NAMALWA (cell line): ENCODE measurements at regions not wholly inside any gene's neighbourhood (a gene's known extent, or its start where the extent isn't known, plus 50 kb on each side); places are given as distances from the start of the nearest gene placed in this dataset.
"Not testable (repeated sequence)": the region's sequence is repeated elsewhere in the genome, so short reads cannot be mapped to it uniquely, and the experiment has no call there.

Source experiments
- DNase-seq: peaks from one replicate; pipeline ENCODE4 v3.0.0-alpha.2; 2015; ENCODE audit warnings: low spot score

DNA sequence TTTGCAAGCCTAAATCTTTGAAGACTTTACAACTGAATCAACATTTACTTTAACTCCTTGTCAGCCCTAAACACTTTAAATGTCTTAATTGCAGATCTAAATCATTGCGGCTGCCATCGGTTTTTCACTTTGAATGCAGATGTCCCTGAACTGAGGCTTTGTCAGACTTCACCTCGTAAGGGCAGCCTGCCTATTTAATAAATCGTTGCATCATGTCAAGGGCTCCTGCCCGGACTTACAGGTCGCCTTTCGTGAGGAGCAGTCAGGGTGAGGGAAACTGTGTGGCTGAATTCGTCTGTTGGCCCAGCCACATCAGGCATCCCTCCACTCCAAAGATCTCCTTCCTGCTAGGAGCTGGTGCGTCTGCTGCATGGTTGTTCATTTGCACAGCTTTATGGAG lies 368.2 kb upstream of the NPVF start:
- no peak for DNase-seq

DNA sequence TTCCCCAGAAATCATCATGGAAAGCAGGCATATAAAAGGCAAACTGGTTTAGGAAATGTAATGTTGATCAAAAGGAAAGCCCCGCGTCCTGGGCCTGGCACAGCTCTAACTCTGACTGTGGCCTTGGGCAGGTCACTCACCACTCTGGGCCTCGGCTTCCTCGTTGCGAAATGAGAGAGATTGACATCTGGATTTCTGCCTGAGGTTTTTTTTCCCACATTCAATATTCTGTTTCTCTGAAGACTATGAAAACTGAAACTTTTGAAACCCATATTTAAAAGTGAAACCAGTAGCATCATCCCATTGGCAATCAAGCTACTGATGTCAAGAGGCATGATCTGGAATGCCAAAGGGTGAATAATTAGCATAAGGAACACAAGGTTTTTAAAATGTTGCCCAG lies 369.7 kb upstream of the NPVF start:
- no peak for DNase-seq

DNA sequence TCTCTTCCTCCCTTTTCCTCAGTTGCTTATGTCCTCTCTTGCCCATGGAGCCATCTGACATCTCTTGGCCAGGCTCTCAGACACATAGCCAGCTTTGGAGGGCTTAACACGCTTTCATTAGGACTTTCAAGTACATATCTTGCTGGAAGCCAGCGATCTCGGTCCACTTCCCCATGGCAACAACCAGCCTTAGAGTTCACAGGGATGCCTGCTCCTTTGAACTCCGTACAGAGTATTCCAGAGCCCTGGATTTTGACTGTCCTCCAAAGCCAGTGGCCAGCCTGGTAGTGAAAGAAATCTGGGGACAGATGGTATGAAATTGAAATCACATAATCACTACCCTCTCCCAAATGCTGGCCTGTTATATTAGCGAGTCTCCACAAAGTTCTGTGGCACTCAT lies 370.5 kb upstream of the NPVF start:
- no peak for DNase-seq

DNA sequence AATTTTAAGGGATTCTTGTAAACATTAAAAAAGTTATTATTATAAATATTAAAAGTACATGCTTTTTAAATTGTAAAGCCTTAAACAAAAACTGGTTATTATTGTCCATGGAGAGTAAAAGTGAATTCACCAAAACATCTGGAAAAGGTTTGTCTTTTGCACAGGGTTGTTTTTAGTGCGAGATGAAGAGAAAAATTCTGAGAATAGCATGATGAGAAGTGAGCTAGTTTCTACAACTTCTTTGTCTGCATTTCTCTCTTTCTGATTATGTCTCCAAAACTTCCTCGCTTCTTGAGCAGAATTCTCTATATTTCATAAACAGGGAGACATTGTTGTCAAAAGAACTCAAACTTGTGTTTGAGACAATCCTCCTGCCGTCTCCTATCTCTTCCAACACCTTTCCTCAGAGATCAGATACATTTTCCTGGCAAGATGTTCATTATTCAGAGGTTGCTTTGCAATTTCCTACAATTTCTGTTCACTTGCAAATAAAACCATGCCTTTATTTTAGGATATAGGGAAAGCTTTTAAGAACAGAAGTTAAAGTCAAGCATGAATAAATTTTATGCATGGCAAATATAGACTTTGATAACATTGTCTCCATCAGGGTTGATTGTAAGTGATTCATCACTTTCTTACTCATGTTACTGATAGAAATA lies 372.1 kb upstream of the NPVF start:
- no peak for DNase-seq

DNA sequence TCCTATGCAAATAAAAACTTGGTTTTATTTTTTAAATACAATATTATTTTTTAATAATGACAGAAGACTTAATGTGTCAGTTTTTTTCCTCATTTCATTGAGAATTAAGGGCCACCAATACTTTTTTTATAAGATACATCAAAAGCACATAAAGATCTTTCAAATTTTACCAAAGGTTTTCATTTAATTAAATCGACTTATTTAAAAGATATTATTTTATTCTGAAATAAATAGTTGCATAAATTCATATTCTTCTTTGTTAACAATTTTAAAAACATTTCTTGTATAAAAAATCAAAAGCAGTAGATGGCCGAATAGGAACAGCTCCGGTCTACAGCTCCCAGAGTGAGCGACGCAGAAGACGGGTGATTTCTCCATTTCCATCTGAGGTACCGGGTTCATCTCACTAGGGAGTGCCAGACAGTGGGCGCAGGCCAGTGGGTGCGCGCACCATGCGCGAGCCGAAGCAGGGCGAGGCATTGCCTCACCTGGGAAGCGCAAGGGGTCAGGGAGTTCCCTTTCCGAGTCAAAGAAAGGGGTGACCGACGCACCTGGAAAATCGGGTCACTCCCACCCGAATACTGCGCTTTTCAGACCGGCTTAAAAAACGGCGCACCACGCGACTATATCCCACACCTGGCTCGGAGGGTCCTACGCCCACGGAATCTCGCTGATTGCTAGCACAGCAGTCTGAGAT lies 374.6 kb upstream of the NPVF start:
- DNase-seq: not testable (repeated sequence)

DNA sequence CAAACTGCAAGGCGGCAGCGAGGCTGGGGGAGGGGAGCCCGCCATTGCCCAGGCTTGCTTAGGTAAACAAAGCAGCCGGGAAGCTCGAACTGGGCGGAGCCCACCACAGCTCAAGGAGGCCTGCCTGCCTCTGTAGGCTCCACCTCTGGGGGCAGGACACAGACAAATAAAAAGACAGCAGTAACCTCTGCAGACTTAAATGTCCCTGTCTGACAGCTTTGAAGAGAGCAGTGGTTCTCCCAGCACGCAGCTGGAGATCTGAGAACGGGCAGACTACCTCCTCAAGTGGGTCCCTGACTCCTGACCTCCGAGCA lies 375.1 kb upstream of the NPVF start:
- not testable (repeated sequence) for DNase-seq

DNA sequence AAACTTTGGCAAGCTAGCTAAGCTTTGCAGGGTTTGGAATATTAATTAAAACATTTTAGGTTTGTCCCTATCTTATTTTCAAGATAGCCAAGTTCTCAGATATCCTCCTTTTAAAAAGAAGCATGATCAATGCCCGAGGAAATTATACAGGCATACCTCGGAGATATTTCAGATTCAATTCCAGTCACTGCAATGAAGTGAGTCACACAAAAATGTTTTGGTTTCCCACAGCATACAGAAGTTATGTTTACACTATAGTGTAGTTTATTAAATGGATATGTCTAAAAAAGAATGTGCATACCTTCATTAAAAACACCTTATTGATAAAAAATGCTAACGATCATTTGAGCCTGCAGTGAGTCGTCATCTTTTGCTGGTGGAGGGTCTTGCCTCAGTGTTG lies 382.9 kb upstream of the NPVF start:
- no peak for DNase-seq

DNA sequence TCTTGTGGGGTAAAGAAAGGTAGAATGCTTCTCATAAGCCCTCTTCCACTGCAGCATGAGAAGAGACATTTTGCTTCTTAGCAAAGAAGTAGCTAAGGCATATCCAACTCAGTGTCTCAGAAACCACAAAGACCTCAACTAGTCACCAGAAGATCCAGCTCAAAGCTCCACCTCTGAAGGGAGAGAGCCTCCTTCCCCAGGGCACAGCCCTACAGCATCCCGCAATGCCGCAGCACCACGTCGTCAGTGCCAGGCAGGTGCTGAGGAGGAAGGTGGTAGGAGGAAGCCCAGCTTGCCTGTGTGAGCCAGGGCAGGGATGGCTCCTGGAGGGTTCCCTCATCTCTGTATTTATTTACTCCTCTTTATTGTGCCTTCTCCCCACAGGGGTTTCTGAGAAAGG lies 385.6 kb upstream of the NPVF start:
- no peak for DNase-seq

DNA sequence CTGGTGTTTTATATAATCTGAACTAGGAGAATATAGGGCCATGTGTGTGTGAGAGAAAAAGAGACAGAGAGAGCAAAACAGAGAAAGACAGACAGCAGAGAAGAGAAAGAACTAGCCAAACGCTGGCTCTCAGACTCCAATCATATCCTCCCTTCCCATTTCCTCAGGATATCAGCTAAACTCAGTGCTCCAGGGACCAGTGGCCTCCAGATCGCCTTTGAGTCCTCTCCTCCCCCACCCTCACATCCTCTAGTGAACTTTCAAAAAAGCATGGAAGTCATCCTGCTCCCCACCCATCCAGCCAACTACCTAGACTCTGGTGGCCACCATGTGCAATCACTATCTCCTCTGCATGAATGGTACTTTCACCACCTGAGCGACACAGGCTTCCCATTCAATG lies 386.1 kb upstream of the NPVF start:
- DNase-seq: no peak

DNA sequence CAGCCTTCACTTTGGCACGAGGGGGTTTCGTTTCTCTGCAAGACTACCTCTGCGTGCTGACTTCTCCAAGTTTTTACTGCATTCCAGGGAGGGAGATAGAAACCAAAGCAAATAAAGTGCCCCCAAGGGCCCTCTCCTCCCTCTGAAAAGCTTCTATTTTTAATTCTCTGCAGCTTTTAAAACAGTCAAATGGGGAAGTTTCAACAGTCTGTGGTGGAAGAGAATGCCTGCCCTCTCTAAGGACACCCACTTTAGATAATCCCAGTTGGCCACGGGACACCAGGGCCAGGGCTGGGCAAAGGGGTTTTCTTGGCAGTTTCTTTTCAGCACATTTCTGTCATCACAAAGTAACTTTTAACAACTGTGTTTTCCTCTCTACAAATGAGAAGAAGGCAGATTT lies 386.7 kb upstream of the NPVF start:
- no peak for DNase-seq

DNA sequence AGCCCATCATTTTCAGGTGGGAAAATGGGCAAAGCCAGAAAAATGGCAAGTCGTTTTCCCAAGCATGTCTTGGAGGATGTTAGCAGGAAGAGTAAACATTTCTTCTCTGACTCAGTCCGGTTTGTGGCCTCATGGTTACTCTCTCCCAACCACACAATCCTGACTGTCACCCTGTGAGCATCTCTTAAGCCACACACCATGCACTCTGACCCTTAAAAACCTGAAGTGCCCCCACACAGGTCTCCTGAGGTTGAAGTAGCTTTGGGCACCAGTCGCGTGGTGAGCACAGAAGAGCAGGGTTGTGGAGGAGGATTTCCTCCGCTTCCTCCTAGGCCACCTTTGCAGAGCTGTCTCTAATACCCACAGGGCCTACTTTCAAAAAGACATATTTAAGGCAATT lies 387.3 kb upstream of the NPVF start:
- DNase-seq: no peak

DNA sequence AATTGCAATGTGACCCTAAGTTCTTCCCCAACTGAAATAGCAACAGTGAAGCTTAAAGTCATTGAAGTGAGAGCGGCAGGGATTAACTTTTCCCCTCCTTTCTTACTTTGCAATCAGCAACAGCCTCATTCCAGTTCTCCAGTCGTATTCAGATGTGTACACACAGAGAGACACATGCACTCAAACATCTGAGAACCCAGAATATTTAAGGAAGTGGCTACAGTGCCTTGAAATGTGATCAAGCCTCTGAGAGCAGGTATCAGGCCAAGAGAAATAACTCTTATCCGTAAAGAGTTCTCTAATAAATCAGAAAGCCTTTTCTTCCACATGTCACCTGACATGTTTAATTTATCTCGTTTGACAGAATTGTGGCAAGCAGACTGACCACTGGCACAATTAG lies 388.9 kb upstream of the NPVF start:
- no peak for DNase-seq

DNA sequence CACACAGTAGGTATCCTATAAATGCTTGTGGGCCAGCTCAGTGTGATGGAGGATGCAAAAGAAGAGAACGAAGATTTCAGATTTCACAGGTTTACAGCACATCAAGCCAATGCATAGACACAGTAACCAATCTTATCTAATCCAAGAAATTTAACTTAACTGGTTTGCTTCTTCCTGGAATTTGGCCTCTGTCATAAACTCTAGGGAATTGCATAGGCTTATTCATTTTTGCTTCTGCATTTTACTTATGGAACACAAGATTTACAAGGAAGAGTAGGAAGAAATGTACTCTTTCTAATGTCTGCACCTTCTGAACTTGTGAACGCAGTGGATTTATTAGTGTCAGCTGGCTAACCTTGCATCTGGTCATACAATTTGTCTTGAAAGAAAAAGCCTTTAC lies 389.4 kb upstream of the NPVF start:
- DNase-seq: no peak

DNA sequence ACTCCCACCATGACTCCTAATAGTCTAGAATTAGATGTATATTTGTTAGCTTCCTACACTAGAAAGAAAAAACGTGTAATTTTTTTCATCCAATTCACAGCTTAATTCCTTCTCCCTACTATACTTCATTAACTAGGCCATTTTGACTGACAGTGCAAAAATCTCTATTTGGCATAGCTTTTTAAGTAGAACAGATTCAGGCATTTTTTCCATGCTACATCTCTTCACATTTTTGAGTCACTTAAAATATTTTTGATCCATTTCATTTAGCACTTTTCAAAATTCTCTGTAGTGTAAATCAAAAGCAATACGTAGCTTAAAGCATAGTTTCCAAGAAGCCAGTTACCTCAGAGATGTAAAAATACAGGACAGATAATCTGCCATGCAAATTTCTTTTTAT lies 391.1 kb upstream of the NPVF start:
- DNase-seq: no peak

DNA sequence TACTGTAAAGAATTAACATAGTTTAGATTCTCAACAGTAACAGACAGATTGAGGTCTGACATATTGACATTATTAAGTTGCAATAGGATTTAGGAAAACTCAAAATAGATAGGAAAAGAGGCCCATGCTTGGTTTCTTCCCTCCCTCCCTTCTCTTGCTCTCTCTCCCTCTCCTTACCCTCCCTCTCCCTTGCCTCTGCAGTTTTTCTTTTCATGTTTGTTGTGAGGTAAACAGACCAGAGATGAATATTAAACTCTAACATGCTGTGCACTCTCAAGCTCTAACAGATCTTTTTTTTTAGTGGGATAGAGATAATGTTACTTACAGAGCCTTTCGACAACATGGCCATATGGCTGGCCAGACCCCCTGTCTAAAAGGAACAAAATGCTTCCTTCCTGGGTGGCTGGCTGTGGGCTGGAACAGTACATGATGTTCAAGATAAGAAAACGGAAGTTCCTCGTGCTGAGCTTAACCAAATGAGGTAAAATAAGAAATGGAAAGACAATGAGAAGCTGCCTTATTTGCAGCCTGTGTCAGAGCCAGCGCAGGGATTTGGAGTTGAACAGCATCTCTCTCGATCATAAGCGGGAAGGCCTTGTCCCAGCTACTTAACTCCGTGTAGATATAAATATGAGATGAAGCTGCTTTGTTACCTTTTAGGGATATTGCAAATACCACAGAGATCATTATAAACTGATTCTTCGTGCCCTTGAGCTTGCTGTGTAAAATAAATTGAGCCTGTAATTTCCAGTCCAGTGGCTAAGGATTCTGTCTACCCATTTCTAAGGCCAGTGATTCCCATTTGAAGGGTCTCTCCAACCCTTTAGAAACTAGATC lies 391.9 kb upstream of the NPVF start:
- peak; percentile 34 for DNase-seq

DNA sequence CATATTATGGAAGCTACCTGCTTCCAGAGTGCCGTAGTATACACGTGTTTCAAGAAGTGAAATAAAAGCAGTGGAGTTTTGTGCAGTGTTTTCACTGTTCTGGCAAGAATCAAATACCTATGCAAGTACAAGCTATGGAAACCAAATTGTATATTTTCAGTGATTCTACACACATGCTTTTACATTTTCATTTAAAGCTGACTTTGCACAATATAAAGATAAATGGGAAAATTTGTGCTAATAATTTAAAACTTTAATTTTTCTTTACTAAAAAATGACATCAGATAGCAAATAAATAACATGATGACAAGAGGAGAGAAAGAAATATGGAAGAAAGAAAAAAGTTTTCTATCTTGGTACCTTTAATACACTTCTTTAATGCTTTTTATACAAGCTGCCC lies 393.7 kb upstream of the NPVF start:
- no peak for DNase-seq

DNA sequence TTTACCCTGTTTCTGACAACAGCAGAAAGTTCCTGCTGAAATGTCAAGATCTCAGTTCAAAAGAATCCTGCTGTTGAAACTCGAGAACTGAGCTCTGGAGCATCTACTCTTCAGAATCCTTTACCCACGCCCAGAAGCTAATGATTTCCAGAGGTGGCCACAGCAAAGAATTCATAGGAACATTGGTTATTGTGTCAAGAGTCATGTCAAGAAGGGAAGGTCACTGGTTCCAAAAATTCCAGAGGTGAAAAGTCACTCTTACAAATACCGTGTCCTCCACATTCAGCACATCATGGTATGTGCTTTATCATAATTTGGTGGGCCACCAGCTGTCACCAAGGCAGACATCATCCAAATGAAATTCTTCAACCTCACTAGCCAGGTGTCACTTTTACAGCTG lies 394.4 kb upstream of the NPVF start:
- no peak for DNase-seq

DNA sequence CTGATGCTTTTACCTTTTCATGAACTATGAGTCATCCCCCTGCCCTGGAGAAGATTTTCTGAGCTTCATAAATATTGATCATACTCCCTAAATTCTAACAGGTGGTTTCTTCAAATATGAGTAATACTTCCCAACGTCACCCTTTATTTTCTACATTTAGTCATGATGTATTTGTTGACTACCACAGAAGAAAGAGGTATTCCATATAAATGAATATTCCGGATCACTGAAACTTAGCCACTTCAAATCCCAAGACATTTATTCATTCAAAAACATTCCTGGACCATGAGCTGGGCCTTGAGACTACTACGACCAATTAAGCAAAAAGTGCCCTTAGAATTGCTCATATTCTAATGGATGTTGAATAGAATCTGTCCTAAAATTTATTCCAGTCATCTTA lies 395.8 kb upstream of the NPVF start:
- DNase-seq: no peak

DNA sequence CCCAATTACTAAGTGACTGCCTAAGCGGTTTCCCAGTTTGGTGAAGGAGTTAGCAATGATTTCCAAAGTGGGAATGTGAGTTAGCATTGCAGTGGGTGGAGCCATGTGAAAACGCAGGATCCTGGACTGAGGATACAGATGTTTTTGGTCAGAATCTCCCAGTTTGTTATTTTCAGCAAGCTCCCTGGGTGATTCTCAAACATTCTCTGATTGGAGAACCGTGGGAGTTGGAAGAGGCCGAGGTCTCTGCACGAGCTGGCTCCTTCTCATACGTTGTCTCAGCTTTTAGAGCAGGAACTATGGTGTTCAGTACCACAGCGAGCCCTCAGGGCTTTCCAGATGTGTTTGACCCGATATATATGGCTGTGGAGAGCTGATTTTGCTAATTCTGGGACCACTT lies 396.5 kb upstream of the NPVF start:
- no peak for DNase-seq

DNA sequence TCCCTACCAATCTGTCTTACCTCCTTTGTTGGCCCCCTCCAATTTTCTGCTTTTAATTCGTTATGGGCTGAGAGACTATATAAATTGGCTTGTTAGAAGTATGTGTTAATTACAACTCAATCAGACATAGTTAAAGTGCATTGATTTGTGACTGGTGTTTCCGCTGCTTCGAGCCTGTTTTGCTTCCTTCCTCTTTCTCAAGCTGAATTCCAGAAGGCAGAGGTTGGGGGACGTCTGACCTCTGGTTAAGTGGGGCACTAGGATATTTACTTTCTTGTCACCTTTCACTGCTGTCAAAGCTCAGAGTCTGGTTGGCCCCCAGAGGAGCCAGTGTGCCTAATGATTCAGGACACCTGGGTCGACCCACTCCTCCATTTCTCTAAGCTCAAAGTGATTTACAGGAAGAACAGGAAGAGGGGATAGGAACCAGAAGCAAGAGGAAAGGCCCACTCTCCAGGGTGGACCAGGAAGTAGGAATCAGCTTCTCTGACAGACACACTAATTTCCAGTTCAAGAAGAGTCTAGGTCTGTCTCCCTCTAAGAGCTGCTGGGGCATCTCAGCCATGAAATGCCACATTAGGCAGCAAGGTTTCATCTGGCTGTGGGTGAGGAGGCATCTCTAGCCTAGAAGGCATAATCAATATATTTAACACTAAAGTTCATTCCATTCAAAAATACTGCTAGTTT lies 397.2 kb upstream of the NPVF start:
- DNase-seq: peak; percentile 9

DNA sequence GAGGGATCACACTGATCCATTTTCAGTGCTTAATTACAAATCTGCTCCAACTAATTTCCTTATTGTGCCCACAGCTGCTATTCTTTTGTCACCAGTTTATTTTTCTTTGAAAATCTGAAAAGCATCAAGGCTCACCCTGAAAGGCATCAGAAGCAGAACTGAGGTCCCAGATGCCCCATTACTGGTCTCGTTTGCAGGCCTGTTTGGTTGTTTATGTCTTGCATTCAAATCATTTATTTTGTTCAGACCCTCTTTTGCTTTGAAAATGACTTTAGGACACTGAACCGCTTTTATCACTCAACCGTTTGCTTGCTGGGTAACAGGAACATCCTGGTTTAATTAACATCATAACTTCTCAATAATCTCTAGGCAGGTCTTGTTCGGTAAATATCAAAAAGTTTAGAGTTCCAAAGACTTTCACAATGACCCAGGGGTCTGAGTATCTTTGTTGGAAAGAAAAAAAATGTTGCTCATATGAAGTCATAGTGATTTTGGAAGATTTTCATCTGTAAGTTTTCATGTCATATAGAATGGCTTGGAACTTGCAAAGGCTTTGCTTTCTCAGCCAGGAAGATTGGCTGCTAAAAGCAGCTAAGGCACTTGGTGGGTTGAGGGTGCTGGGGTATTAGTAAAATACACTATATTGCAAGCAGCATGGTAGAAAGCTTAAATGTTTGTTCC lies 398.3 kb upstream of the NPVF start:
- no peak for DNase-seq

DNA sequence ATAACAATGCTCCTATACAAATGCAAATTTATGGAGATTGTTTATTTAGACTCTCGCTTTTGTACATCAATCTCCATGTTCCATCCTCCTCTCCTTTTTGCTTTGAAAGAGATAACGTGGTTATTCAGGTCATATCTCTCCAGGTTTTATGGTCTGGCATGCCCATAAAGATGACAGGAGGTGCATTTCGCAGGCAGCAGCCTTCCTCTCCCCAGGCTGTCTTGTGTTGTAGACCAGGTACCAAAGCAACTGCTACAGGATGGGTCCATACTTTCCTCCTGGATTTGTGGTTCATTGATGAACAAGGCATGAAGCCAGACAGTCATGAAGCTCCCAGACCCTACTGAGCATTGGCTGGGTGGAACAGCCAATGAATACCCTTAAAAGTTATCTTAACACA lies 400.2 kb upstream of the NPVF start:
- DNase-seq: no peak
